ENCODE measurements at regions not wholly inside any gene's neighbourhood (a gene's known extent, or its start where the extent isn't known, plus 50 kb on each side); places are given as distances from the start of the nearest gene placed in this dataset.

DNA sequence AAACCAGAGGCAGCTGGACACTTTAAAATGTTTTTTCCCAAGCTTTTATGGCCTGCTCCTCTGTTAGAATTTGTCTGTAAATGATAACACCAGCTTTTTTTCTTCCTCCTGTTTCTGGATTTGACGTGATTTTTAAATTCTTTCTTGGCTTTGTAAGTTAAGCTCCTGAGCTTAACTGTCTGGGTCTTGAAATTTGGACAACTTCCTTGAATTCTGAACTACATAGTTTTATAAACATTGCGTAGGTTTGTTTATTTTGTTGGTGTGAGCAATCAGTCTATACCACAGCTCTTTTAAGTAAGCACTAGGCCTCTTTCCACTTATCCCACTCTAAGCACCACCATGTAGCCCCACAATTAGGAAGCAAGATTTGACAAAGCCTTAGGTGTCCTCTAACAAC lies 144.4 kb upstream of the GUCY1A1 start:
- H3K27me3 Mint-ChIP-seq, result no peaks in the 10 kb centered on the region
- H3K36me3 Mint-ChIP-seq (ENCODE audit: insufficient read depth), result no peaks in the 10 kb centered on the region
- TF ChIP-seq, protein P1, sequence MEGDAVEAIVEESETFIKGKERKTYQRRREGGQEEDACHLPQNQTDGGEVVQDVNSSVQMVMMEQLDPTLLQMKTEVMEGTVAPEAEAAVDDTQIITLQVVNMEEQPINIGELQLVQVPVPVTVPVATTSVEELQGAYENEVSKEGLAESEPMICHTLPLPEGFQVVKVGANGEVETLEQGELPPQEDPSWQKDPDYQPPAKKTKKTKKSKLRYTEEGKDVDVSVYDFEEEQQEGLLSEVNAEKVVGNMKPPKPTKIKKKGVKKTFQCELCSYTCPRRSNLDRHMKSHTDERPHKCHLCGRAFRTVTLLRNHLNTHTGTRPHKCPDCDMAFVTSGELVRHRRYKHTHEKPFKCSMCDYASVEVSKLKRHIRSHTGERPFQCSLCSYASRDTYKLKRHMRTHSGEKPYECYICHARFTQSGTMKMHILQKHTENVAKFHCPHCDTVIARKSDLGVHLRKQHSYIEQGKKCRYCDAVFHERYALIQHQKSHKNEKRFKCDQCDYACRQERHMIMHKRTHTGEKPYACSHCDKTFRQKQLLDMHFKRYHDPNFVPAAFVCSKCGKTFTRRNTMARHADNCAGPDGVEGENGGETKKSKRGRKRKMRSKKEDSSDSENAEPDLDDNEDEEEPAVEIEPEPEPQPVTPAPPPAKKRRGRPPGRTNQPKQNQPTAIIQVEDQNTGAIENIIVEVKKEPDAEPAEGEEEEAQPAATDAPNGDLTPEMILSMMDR (IDR thresholded peaks at IDR 0.05; ENCODE audit: unreplicated experiment), result no peak
- H3K4me1 Mint-ChIP-seq (ENCODE audit: low read depth), result no peaks in the 10 kb centered on the region
- no peak overlapping the region for H3K4me3 Mint-ChIP-seq (ENCODE audit: low read depth)
- no peak for DNase-seq (ENCODE audit: low spot score, unreplicated experiment)
- H3K27ac Mint-ChIP-seq, result peak overlapping the region; percentile 12
- peaks cover 18% of the 10 kb centered on the region for H3K9me3 Mint-ChIP-seq (ENCODE audit: low read depth)

DNA sequence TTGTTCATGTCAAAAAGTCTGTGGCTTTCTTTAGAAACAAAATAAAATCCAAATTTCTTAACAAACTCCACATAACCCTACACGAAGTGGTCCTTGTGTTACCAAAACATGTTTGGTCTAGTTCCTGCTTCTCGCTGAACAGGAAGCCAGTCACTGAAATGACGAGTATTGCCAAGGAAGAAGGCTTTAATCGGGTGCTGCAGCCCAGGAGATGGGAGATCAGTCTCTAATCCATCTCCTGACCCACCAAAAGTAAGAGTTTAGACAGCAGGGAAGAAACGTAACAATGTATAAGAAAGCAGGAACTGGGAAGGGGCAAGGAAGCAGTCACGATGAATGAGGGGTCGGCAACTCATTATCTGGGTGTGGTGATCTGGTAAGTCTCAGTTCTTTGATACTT lies 144.6 kb upstream of the MAP9 start:
- DNase-seq (ENCODE audit: low spot score, unreplicated experiment), result no peak
- no peaks in the 10 kb centered on the region for H3K4me1 Mint-ChIP-seq (ENCODE audit: low read depth)
- H3K9me3 Mint-ChIP-seq (ENCODE audit: low read depth), result peaks cover 18% of the 10 kb centered on the region
- no peaks in the 10 kb centered on the region for H3K27me3 Mint-ChIP-seq
- no peaks in the 10 kb centered on the region for H3K36me3 Mint-ChIP-seq (ENCODE audit: insufficient read depth)
- no peak overlapping the region for H3K4me3 Mint-ChIP-seq (ENCODE audit: low read depth)
- TF ChIP-seq, protein P1 (IDR thresholded peaks at IDR 0.05; ENCODE audit: unreplicated experiment), result no peak
- H3K27ac Mint-ChIP-seq, result no peak overlapping the region

DNA sequence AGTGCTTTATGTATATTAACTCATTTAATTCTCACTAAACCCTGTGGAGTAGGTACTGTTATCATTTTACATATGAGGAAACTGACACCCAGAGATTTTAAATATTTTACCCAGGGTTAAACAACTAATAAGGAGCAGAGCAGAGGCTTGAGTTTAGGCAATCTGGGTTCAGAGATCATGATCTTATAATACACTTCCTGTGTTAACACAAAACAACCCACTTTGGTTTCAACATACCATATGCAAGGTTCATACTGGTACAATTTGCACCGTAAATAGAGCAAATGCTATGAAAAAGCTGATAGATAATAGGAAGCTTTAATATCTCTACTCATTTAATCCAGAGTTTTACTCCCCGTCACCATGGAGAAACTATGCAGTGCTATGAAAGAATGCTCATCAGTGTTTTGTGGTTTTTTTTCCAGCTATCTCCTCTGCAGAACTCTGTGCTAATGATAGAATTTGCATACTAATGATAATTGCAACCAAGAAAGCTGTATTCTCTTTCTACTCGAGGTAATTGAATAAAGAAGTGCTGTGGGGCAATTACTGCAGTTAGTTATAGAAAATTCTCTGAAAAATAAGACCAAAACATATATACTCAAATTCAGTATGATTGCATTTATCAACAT lies 138.8 kb upstream of the MAP9 start:
- TF ChIP-seq, protein P1 (IDR thresholded peaks at IDR 0.05; ENCODE audit: unreplicated experiment), result no peak
- Mint-ChIP-seq H3K9me3 (ENCODE audit: low read depth) (peaks cover under 1% of the 10 kb centered on the region), H3K27ac (no peak overlapping the region), H3K36me3 (ENCODE audit: insufficient read depth) (no peaks in the 10 kb centered on the region), H3K4me1 (ENCODE audit: low read depth) (no peaks in the 10 kb centered on the region), H3K4me3 (ENCODE audit: low read depth) (no peak overlapping the region), H3K27me3 (no peaks in the 10 kb centered on the region)
- no peak for DNase-seq (ENCODE audit: low spot score, unreplicated experiment)

DNA sequence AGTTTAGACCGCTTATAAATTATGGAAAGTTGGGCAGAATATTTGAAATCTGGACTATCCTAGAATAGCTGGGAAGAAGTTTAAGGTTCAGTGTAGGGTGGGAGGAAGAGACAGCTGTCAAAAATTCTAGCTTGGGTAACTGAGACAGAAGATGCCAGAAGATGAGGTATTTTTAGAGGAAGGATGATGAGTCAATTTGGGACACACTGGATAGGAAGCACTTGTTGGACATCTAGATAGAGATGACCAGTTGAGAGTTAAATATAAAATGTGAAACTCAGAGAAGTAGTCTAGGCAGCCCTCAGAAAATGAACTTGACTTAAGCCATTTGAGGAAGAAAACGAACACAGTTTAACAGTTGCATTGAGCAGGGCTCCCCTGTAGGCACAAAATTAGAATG lies 137.9 kb upstream of the MAP9 start:
- TF ChIP-seq, protein P1 (IDR thresholded peaks at IDR 0.05; ENCODE audit: unreplicated experiment), result no peak
- Mint-ChIP-seq H3K9me3 (ENCODE audit: low read depth) (no peaks in the 10 kb centered on the region), H3K27ac (no peak overlapping the region), H3K27me3 (no peaks in the 10 kb centered on the region), H3K4me1 (ENCODE audit: low read depth) (no peaks in the 10 kb centered on the region), H3K36me3 (ENCODE audit: insufficient read depth) (no peaks in the 10 kb centered on the region), H3K4me3 (ENCODE audit: low read depth) (no peak overlapping the region)
- DNase-seq (ENCODE audit: low spot score, unreplicated experiment), result no peak

DNA sequence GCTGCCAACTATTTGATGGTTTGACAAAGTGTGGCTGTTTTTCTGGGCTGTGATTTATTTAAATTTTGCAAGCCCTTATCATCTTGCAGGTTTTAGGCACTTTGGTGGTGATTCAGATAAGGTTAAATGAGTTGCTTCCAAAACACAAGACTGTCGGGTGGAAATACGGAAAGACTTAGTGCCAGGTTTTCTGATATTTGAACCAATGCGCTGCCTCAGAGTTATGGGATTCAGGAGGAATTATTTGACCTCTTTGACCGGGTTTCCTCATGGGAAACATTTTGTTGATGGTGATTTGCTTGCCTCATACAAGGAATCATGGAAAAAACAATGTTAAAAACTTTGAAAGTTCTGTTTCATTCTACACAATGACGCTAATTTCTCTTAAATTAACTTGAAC lies 136.1 kb upstream of the MAP9 start:
- no peak for DNase-seq (ENCODE audit: low spot score, unreplicated experiment)
- no peaks in the 10 kb centered on the region for H3K9me3 Mint-ChIP-seq (ENCODE audit: low read depth)
- H3K27me3 Mint-ChIP-seq, result no peaks in the 10 kb centered on the region
- no peaks in the 10 kb centered on the region for H3K4me1 Mint-ChIP-seq (ENCODE audit: low read depth)
- H3K36me3 Mint-ChIP-seq (ENCODE audit: insufficient read depth), result no peaks in the 10 kb centered on the region
- H3K4me3 Mint-ChIP-seq (ENCODE audit: low read depth), result no peak overlapping the region
- TF ChIP-seq, protein P1 (IDR thresholded peaks at IDR 0.05; ENCODE audit: unreplicated experiment), result no peak
- no peak overlapping the region for H3K27ac Mint-ChIP-seq
